CD4-positive, alpha-beta T cell (primary cell): ENCODE measurements at regions not wholly inside any gene's neighbourhood (a gene's known extent, or its start where the extent isn't known, plus 50 kb on each side); places are given as distances from the start of the nearest gene placed in this dataset.

Experiments
- ATAC-seq: fragments of 200-7000 bp; cut with Tn5 transposase; one replicate; pipeline ENCODE4 v1.10.0; 2022; ENCODE audit warnings: mild to moderate bottlenecking; ENCODE audit not compliant: poor library complexity
- CTCF ChIA-PET: fragments of 350-600 bp; sonication (Branson Sonifier 250); formaldehyde crosslinking; loops from one replicate; lab custom pipeline; 2021; ENCODE audit warnings: antibody characterized with exemption, inconsistent platforms; lab: Charles Lee
- POLR2A ChIA-PET: fragments of 350-600 bp; sonication (Branson Sonifier 250); formaldehyde crosslinking; loops from one replicate; lab custom pipeline; 2021; ENCODE audit warnings: antibody characterized with exemption, inconsistent platforms; lab: Charles Lee
- DNase-seq, 14 experiments: peaks; one replicate each; pipeline ENCODE4 v3.0.0-alpha.2; 2013 to 2020; ENCODE audit warnings: mixed read lengths in 2 of 14
- H3K27ac ChIP-seq, 2 donors: one replicate each; pipeline versions ENCODE4 v1.5.1 to v1.7.0; 2013; ENCODE audit warnings: low read length in 2 of 2, low read depth in 1 of 2, mild to moderate bottlenecking in 1 of 2
- H3K27me3 ChIP-seq, 2 experiments: 1 replicate in 1 of 2; 2 replicates in 1 of 2; pipeline versions ENCODE4 v1.6.1 to v1.7.0; 2013; ENCODE audit warnings: low read length in 2 of 2, control low read depth in 1 of 2, mild to moderate bottlenecking in 1 of 2, moderate library complexity in 1 of 2; ENCODE audit not compliant: insufficient read depth in 2 of 2, control insufficient read depth in 1 of 2
- H3K36me3 ChIP-seq: one replicate; pipeline ENCODE4 v1.6.1; 2013; ENCODE audit warnings: low read length, control low read depth; ENCODE audit not compliant: insufficient read depth
- H3K4me1 ChIP-seq: one replicate; pipeline ENCODE4 v1.6.1; 2013; ENCODE audit warnings: low read length, control low read depth; ENCODE audit not compliant: insufficient read depth
- H3K4me3 ChIP-seq: one replicate; pipeline ENCODE4 v1.5.1; 2013; ENCODE audit warnings: mild to moderate bottlenecking, low read length, moderate library complexity
- H3K9me3 ChIP-seq, 2 experiments: 1 replicate in 1 of 2; 2 replicates in 1 of 2; pipeline versions ENCODE4 v1.6.1 to v1.7.0; 2013; ENCODE audit warnings: low read length in 2 of 2, mild to moderate bottlenecking in 2 of 2, control low read depth in 1 of 2, moderate library complexity in 1 of 2; ENCODE audit not compliant: control insufficient read depth in 1 of 2, insufficient read depth in 1 of 2
- H3K27ac Mint-ChIP-seq: one replicate; pipeline ENCODE4 v1.8.0; 2020; ENCODE audit warnings: mixed read lengths
- H3K27me3 Mint-ChIP-seq: one replicate; pipeline ENCODE4 v1.8.0; 2021; ENCODE audit warnings: mixed read lengths
- H3K36me3 Mint-ChIP-seq: one replicate; pipeline ENCODE4 v1.8.0; 2021; ENCODE audit warnings: low read depth, mixed read lengths
- H3K4me1 Mint-ChIP-seq: one replicate; pipeline ENCODE4 v1.8.0; 2021; ENCODE audit warnings: low read depth, mixed read lengths
- H3K4me3 Mint-ChIP-seq: one replicate; pipeline ENCODE4 v1.8.0; 2020; ENCODE audit warnings: mild to moderate bottlenecking, mixed read lengths
- H3K9me3 Mint-ChIP-seq: one replicate; pipeline ENCODE4 v1.8.0; 2020; ENCODE audit warnings: mixed read lengths
- intact Hi-C, 2 experiments: fragments of 100-400 bp; cut with DNase I in 1 of 2; cut with micrococcal nuclease in 1 of 2; formaldehyde crosslinking; loops; one replicate each; pipeline versions ENCODE4 v1.15.1 to v1.9.0; 2023 to 2025; cut with DNase I, micrococcal nuclease
- TF ChIP-seq, protein P1 (sequence below): fragments of 200-600 bp; IDR thresholded peaks from one replicate; pipeline ENCODE4 v1.8.0; 2022; ENCODE audit warnings: antibody characterized with exemption, mild to moderate bottlenecking

DNA sequence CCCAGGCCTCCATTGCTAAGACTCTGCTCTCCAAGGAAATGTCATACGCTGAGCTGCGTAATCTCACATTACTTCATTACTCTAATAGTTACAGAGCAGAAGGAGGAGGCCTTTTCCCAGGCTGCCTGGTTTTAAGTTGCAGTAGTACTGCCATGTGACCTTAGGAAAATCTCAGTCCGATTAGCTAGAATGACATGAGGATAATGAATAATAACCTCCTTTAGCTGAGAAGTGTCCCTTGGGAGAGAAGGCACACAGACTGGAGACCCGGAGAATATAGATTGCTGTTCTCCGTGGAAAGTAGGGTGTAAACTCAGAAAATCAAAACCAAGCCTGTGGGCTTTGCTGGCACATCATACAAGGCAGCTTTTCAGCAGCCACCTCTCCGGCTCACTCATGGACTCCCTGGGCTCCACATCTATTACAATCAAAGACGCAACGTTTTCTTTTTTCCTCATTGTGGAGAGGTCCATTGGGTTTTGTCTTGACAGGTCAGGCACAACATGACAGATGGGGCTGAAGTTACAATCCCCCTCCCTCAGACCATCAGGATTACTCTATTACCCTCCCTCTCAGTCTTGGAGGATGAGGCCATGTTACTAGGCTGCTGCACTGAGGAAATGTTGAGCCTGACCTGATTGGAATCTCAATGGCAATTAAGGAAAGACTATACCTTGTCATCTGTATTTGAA is 134.8 kb upstream of the MB21D2 start:
- intact Hi-C loops: no loop called here
- Mint-ChIP-seq H3K27ac (no peak overlapping the region), H3K36me3 (no peaks in the 10 kb centered on the region), H3K27me3 (peaks cover 17% of the 10 kb centered on the region), H3K9me3 (no peaks in the 10 kb centered on the region), H3K4me3 (no peak overlapping the region), H3K4me1 (no peaks in the 10 kb centered on the region)
- peaks cover 0 to 6% of the 10 kb centered on the region in 2 experiments for H3K27me3 ChIP-seq
- ChIA-PET POLR2A (no interaction called here), CTCF (no interaction called here)
- H3K4me3 ChIP-seq: no peak overlapping the region
- H3K4me1 ChIP-seq: no peaks in the 10 kb centered on the region
- no peaks in the 10 kb centered on the region for H3K9me3 ChIP-seq
- H3K27ac ChIP-seq: no peak overlapping the region
- no peaks in the 10 kb centered on the region for H3K36me3 ChIP-seq
- DNase-seq (no peak), ATAC-seq (no peak)
- TF ChIP-seq, protein P1, sequence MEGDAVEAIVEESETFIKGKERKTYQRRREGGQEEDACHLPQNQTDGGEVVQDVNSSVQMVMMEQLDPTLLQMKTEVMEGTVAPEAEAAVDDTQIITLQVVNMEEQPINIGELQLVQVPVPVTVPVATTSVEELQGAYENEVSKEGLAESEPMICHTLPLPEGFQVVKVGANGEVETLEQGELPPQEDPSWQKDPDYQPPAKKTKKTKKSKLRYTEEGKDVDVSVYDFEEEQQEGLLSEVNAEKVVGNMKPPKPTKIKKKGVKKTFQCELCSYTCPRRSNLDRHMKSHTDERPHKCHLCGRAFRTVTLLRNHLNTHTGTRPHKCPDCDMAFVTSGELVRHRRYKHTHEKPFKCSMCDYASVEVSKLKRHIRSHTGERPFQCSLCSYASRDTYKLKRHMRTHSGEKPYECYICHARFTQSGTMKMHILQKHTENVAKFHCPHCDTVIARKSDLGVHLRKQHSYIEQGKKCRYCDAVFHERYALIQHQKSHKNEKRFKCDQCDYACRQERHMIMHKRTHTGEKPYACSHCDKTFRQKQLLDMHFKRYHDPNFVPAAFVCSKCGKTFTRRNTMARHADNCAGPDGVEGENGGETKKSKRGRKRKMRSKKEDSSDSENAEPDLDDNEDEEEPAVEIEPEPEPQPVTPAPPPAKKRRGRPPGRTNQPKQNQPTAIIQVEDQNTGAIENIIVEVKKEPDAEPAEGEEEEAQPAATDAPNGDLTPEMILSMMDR: no peak

DNA sequence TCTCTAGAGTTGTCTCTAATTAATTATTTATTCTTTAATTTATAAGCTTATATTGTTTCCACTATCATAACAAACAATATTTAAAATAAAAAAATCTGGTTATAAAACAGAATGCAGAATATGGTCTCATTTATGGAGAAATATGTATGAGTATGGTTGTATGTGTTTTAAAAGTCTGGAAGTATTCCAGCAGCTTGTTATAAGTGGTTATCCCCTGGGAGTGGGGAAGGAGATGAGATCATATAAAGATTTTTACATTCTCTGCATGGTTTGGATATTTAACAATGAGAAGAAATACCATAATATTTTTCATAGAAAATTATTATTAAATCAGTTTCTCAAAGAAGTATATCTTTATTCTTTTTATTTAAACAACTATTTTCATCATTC is 135.4 kb upstream of the MB21D2 start:
- CTCF ChIA-PET: no interaction called here
- Mint-ChIP-seq H3K9me3 (no peaks in the 10 kb centered on the region), H3K36me3 (no peaks in the 10 kb centered on the region), H3K27ac (no peak overlapping the region), H3K4me3 (no peak overlapping the region), H3K27me3 (peaks cover 22% of the 10 kb centered on the region), H3K4me1 (no peaks in the 10 kb centered on the region)
- ATAC-seq: no peak
- Histone ChIP-seq H3K27ac (no peak overlapping the region), H3K27me3 (peaks cover 0 to 6% of the 10 kb centered on the region in 2 experiments), H3K9me3 (no peaks in the 10 kb centered on the region), H3K4me1 (no peaks in the 10 kb centered on the region), H3K4me3 (no peak overlapping the region), H3K36me3 (no peaks in the 10 kb centered on the region)
- POLR2A ChIA-PET: no interaction called here
- intact Hi-C loops: no loop called here
- TF ChIP-seq, protein P1: no peak
- no peak for DNase-seq

DNA sequence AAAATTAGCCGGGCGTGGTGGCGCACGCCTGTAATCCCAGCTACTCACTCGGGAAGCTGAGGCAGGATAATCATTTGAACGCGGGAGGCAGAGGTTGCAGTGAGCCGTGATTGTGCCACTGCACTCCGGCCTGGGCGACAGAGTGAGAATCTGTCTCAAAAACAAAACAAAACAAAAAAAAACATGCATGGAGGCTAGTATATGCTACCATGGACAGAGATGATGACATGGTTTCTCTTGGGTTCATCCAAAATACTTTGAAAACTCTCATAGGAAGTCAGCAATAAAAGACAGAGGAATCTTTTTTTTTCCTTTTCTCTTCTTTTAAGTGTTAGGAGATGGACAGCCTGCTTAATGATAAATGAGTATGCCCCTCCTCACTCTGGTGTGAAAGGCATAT is 137.7 kb upstream of the MB21D2 start:
- TF ChIP-seq, protein P1: no peak
- H3K27me3 Mint-ChIP-seq: peaks cover 18% of the 10 kb centered on the region
- POLR2A ChIA-PET: no interaction called here
- Histone ChIP-seq H3K27ac (no peak overlapping the region), H3K27me3 (peaks cover 0 to 6% of the 10 kb centered on the region in 2 experiments), H3K4me1 (no peaks in the 10 kb centered on the region), H3K36me3 (no peaks in the 10 kb centered on the region), H3K4me3 (no peak overlapping the region), H3K9me3 (no peaks in the 10 kb centered on the region)
- intact Hi-C loops: no loop called here
- no peaks in the 10 kb centered on the region for H3K9me3 Mint-ChIP-seq
- DNase-seq (no peak), ATAC-seq (no peak)
- H3K4me3 Mint-ChIP-seq: no peak overlapping the region
- H3K36me3 Mint-ChIP-seq: no peaks in the 10 kb centered on the region
- H3K27ac Mint-ChIP-seq: no peak overlapping the region
- no peaks in the 10 kb centered on the region for H3K4me1 Mint-ChIP-seq
- CTCF ChIA-PET: no interaction called here
